HepG2 (cell line): ENCODE measurements at regions not wholly inside any gene's neighbourhood (a gene's known extent, or its start where the extent isn't known, plus 50 kb on each side); places are given as distances from the start of the nearest gene placed in this dataset.

Source experiments
- ATAC-seq: fragments of 200-7000 bp; cut with Tn5 transposase; 3 replicates; pipeline ENCODE4 v1.9.1; 2020; ENCODE audit warnings: mild to moderate bottlenecking, moderate library complexity
- BruUV-seq: library from RNA; stranded (reverse); fragments of 400-500 nt; replicated peaks from 2 replicates; lab custom pipeline; 2021; lab: Mats Ljungman, UMichigan
- CTCF ChIA-PET: fragments of 300-600 bp; formaldehyde crosslinking; extraction: SDS; loops from one replicate; lab custom pipeline; 2021; ENCODE audit warnings: low total read pairs, inconsistent platforms, low intra/inter-chr PET ratio; lab: Yijun Ruan, JAX
- POLR2A ChIA-PET: fragments of 350-600 bp; sonication (Branson Sonifier 250); formaldehyde crosslinking; loops from one replicate; lab custom pipeline; 2020; ENCODE audit warnings: antibody characterized with exemption, inconsistent platforms; lab: Yijun Ruan, JAX
- DNase-seq: peaks from one replicate; pipeline ENCODE4 v3.0.0-alpha.2; 2015; ENCODE audit warnings: low spot score
- FAIRE-seq: peaks from 3 replicates; lab custom pipeline; 2011; peaks lifted over from hg19 to GRCh38; lab: Jason Lieb, UNC
- H2AFZ ChIP-seq: one replicate; pipeline ENCODE4 v1.6.1; 2011; ENCODE audit warnings: low read length, inconsistent platforms
- H3K27ac ChIP-seq: fragments of 300-600 bp; 3 replicates; pipeline ENCODE4 v1.8.0; 2011; ENCODE audit warnings: mixed run types, mild to moderate bottlenecking, mixed read lengths, low read length, inconsistent platforms; ENCODE audit not compliant: insufficient read depth; ENCODE audit errors: extremely low read length
- H3K27me3 ChIP-seq, 2 experiments: fragments of 200-600 bp in 1 of 2; 2 replicates in 1 of 2; 3 replicates in 1 of 2; pipeline versions ENCODE4 v1.6.0 to v1.8.0; 2011; ENCODE audit warnings: low read length in 2 of 2, mild to moderate bottlenecking in 2 of 2, moderate library complexity in 2 of 2, inconsistent platforms in 1 of 2; ENCODE audit not compliant: insufficient read depth in 2 of 2, control insufficient read depth in 1 of 2
- H3K36me3 ChIP-seq, 2 experiments: fragments of 200-600 bp in 1 of 2; replicated peaks in 1 of 2; 2 replicates in 1 of 2; 3 replicates in 1 of 2; pipeline versions ENCODE4 v1.5.1 to v1.8.0; 2011; ENCODE audit warnings: low read length in 2 of 2, inconsistent platforms in 1 of 2; ENCODE audit not compliant: insufficient read depth in 2 of 2, control insufficient read depth in 1 of 2
- H3K4me1 ChIP-seq: 2 replicates; pipeline ENCODE4 v1.5.1; 2012; ENCODE audit warnings: low read length, inconsistent platforms; ENCODE audit not compliant: insufficient read depth
- H3K4me2 ChIP-seq: 2 replicates; pipeline ENCODE4 v1.6.0; 2011; ENCODE audit warnings: low read depth, low read length, inconsistent platforms
- H3K4me3 ChIP-seq, 3 experiments: fragments of 200-600 bp in 1 of 3; sonication (generic), shearing (Covaris generic) in 1 of 3; replicated peaks in 1 of 3; 2 replicates each; pipeline ENCODE4 v1.5.1; 2011 to 2016; ENCODE audit warnings: low read length in 3 of 3, inconsistent platforms in 2 of 3, low read depth in 2 of 3, mild to moderate bottlenecking in 2 of 3, control low read depth in 1 of 3, mixed read lengths in 1 of 3; ENCODE audit not compliant: insufficient read depth in 1 of 3
- H3K79me2 ChIP-seq: one replicate; pipeline ENCODE4 v1.6.1; 2011; ENCODE audit warnings: low read length, inconsistent platforms; ENCODE audit not compliant: insufficient read depth
- H3K9ac ChIP-seq: 2 replicates; pipeline ENCODE4 v1.6.0; 2011; ENCODE audit warnings: mild to moderate bottlenecking, low read depth, low read length, inconsistent platforms; ENCODE audit not compliant: insufficient read depth
- H3K9me3 ChIP-seq: 2 replicates; pipeline ENCODE4 v1.5.1; 2012; ENCODE audit warnings: mild to moderate bottlenecking, low read length
- H4K20me1 ChIP-seq: 2 replicates; pipeline ENCODE4 v1.6.0; 2011; ENCODE audit warnings: inconsistent platforms, mild to moderate bottlenecking, low read length, moderate library complexity; ENCODE audit not compliant: insufficient read depth
- ARID2 ChIP-seq: sonication (generic); formaldehyde crosslinking; IDR thresholded peaks from 2 replicates; pipeline ENCODE4 v1.8.1; 2022; ENCODE audit warnings: mild to moderate bottlenecking, missing genetic modification reagents, borderline replicate concordance
- BCL6 ChIP-seq: IDR thresholded peaks from 2 replicates; pipeline ENCODE4 v1.6.1; 2016; ENCODE audit warnings: missing genetic modification reagents, missing compliant biosample characterization
- CEBPB ChIP-seq: IDR thresholded peaks from 2 replicates; pipeline ENCODE4 v1.6.1; 2011; ENCODE audit warnings: low read depth, low read length, improper control_type of control experiment, borderline replicate concordance
- DMAP1 ChIP-seq: IDR thresholded peaks from 2 replicates; pipeline ENCODE4 v1.6.1; 2016
- KLF6 ChIP-seq: IDR thresholded peaks from 2 replicates; pipeline ENCODE4 v1.8.0; 2016; ENCODE audit warnings: missing biosample characterization, missing genetic modification reagents
- MEIS2 ChIP-seq: sonication (generic); formaldehyde crosslinking; IDR thresholded peaks from 2 replicates; pipeline ENCODE4 v1.9.0; 2021; ENCODE audit warnings: mild to moderate bottlenecking, missing genetic modification reagents
- PITX1 ChIP-seq: sonication (generic); formaldehyde crosslinking; IDR thresholded peaks from 2 replicates; pipeline ENCODE4 v1.5.1; 2020; ENCODE audit warnings: mild to moderate bottlenecking, missing genetic modification reagents
- RFX1 ChIP-seq: fragments of 450-650 bp; IDR thresholded peaks from 2 replicates; pipeline ENCODE4 v1.6.1; 2017
- SETDB1 ChIP-seq: sonication (generic); formaldehyde crosslinking; IDR thresholded peaks from 2 replicates; pipeline ENCODE4 v1.5.1; 2020; ENCODE audit warnings: missing genetic modification reagents, mild to moderate bottlenecking, borderline replicate concordance
- SMAD1 ChIP-seq: sonication (generic); formaldehyde crosslinking; IDR thresholded peaks from 2 replicates; pipeline ENCODE4 v1.4.0; 2020; ENCODE audit warnings: missing genetic modification reagents, low read depth, mild to moderate bottlenecking, borderline replicate concordance
- TMF1 ChIP-seq: sonication (generic); formaldehyde crosslinking; IDR thresholded peaks from 2 replicates; pipeline ENCODE4 v1.8.1; 2022; ENCODE audit warnings: low read depth, missing genetic modification reagents
- TSC22D2 ChIP-seq: sonication (generic); formaldehyde crosslinking; IDR thresholded peaks from 2 replicates; pipeline ENCODE4 v1.5.1; 2020; ENCODE audit warnings: missing genetic modification reagents, mild to moderate bottlenecking, borderline replicate concordance
- ZBTB7A ChIP-seq: sonication (generic); formaldehyde crosslinking; IDR thresholded peaks from 2 replicates; pipeline ENCODE4 v1.8.0; 2022; ENCODE audit warnings: mild to moderate bottlenecking, missing genetic modification reagents
- ZFP62 ChIP-seq: sonication (generic); formaldehyde crosslinking; IDR thresholded peaks from 2 replicates; pipeline ENCODE4 v1.4.0; 2020; ENCODE audit warnings: missing genetic modification reagents
- in situ Hi-C: cut with HindIII; loops from 2 replicates; pipeline ENCODE4 v1.10.0; 2017; ENCODE audit warnings: low pct_unique_long_range_greater_than_20kb; ENCODE audit not compliant: extremely low pct_ligation_motif_present
- intact Hi-C: fragments of 100-400 bp; cut with micrococcal nuclease; formaldehyde crosslinking; loops from one replicate; pipeline ENCODE4 v1.10.0; 2022; ENCODE audit not compliant: unreplicated experiment

DNA sequence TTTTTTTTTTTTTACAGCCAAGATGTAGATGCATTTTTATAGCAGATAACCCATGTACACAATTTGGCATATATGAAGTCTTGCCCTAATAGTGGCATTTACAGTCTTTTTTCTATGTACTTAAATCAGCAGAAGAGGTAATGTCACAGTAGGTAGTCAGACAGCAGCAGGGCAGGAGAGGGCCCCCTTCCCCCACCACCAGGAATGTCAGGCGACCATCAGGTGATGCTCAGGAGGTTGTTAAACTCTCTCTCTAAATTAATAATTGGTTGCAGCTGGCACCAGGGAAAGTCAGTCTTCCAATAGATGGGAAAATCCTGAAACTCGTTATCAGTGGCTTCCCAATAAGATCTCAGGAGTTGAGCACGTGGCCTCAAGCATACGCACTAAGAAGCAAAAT is 188.0 kb upstream of the ADGRB3 start (continued):
- no peak for TF ChIP-seq TSC22D2

DNA sequence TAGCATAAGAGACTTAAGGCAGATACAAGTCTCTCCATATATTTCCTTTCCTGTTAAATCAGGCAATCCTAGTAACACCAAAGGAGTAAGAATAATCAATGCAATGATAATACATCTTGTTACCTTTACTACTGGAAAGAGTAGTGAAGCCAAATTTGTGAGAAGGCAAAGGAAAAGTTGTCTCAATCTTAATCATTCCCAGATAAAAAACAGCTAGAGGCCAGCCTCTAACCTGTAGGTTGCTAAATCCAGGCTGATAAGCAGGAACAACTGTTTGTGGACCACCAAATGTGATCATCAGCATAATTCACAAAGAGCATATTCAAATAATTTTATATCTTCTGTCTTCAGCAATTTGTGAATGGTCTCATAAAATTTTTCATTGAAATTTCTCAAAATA is 189.2 kb upstream of the ADGRB3 start:
- Histone ChIP-seq H3K9me3 (no peaks in the 10 kb centered on the region), H3K36me3 (no peaks in the 10 kb centered on the region), H4K20me1 (no peaks in the 10 kb centered on the region), H3K27ac (no peak overlapping the region), H3K4me1 (no peaks in the 10 kb centered on the region), H2AFZ (no peak overlapping the region), H3K27me3 (no peaks in the 10 kb centered on the region), H3K4me2 (no peak overlapping the region), H3K9ac (no peak overlapping the region), H3K4me3 (no peak overlapping the region), H3K79me2 (no peaks in the 10 kb centered on the region)
- in situ Hi-C loops (no loop called here), intact Hi-C loops (no loop called here)
- no peak for ATAC-seq
- FAIRE-seq: no peak
- DNase-seq: no peak
- ChIA-PET POLR2A (no interaction called here), CTCF (no interaction called here)
- TF ChIP-seq ZFP62 (CRISPR knock-in tag): no peak
- TF ChIP-seq MEIS2 (CRISPR knock-in tag): no peak
- no peak for TF ChIP-seq CEBPB
- no peak for TF ChIP-seq ZBTB7A
- no peak for TF ChIP-seq BCL6 (CRISPR knock-in tag)
- TF ChIP-seq SETDB1 (CRISPR knock-in tag): no peak
- no peak for TF ChIP-seq SMAD1 (CRISPR knock-in tag)
- TF ChIP-seq TMF1: no peak
- no peak for TF ChIP-seq PITX1 (CRISPR knock-in tag)
- TF ChIP-seq KLF6: no peak
- TF ChIP-seq ARID2 (CRISPR knock-in tag): no peak
- TF ChIP-seq DMAP1 (CRISPR knock-in tag): no peak
- no peak for TF ChIP-seq RFX1
- no TSS peak for BruUV-seq
